Osteoblast (primary cell): ENCODE measurements at regions not wholly inside any gene's neighbourhood (a gene's known extent, or its start where the extent isn't known, plus 50 kb on each side); places are given as distances from the start of the nearest gene placed in this dataset.

Experiments used
- DNase-seq: peaks from one replicate; pipeline ENCODE4 v3.0.0; 2011; ENCODE audit warnings: low spot score, mixed read lengths; ENCODE audit not compliant: insufficient read length; ENCODE audit errors: missing footprints
- H2AFZ ChIP-seq: 2 replicates; pipeline ENCODE4 v1.6.0; 2011; ENCODE audit warnings: mild to moderate bottlenecking, low read length
- H3K27ac ChIP-seq: 2 replicates; pipeline ENCODE4 v1.5.1; 2011; ENCODE audit warnings: mild to moderate bottlenecking, low read depth, low read length, moderate library complexity
- H3K27me3 ChIP-seq: 2 replicates; pipeline ENCODE4 v1.6.0; 2012; ENCODE audit warnings: mild to moderate bottlenecking, control low read depth, inconsistent platforms, low read length, moderate library complexity; ENCODE audit not compliant: insufficient read depth
- H3K36me3 ChIP-seq: 2 replicates; pipeline ENCODE4 v1.5.1; 2011; ENCODE audit warnings: mild to moderate bottlenecking, low read length, control low read depth, moderate library complexity; ENCODE audit not compliant: insufficient read depth
- H3K4me1 ChIP-seq: 2 replicates; pipeline ENCODE4 v1.5.1; 2011; ENCODE audit warnings: mild to moderate bottlenecking, low read length, control low read depth, moderate library complexity; ENCODE audit not compliant: insufficient read depth
- H3K4me2 ChIP-seq: 2 replicates; pipeline ENCODE4 v1.6.0; 2011; ENCODE audit warnings: mild to moderate bottlenecking, low read length; ENCODE audit not compliant: insufficient read depth
- H3K4me3 ChIP-seq: fragments of 200-600 bp; sonication (generic); 3 replicates; pipeline ENCODE4 v1.5.1; 2012; ENCODE audit warnings: mild to moderate bottlenecking, low read length, inconsistent platforms; ENCODE audit not compliant: insufficient read depth
- H3K79me2 ChIP-seq: 2 replicates; pipeline ENCODE4 v1.6.0; 2012; ENCODE audit warnings: mild to moderate bottlenecking, low read length, control low read depth, inconsistent platforms; ENCODE audit not compliant: insufficient read depth
- H3K9me3 ChIP-seq: 2 replicates; pipeline ENCODE4 v1.5.1; 2011; ENCODE audit warnings: low read depth, low read length, control low read depth
- H4K20me1 ChIP-seq: 2 replicates; pipeline ENCODE4 v1.6.0; 2012; ENCODE audit warnings: mild to moderate bottlenecking, low read length, control low read depth; ENCODE audit not compliant: insufficient read depth
- CTCF ChIP-seq: IDR thresholded peaks from 2 replicates; pipeline ENCODE4 v1.5.1; 2011; ENCODE audit warnings: mild to moderate bottlenecking, low read depth, low read length, moderate library complexity; ENCODE audit errors: extremely low read depth

- no peak for TF ChIP-seq CTCF
- Histone ChIP-seq H2AFZ (no peak overlapping the region), H4K20me1 (no peaks in the 10 kb centered on the region), H3K36me3 (no peaks in the 10 kb centered on the region), H3K4me1 (no peaks in the 10 kb centered on the region), H3K27me3 (no peaks in the 10 kb centered on the region), H3K79me2 (no peaks in the 10 kb centered on the region), H3K4me3 (no peak overlapping the region), H3K27ac (no peak overlapping the region), H3K4me2 (no peak overlapping the region), H3K9me3 (no peaks in the 10 kb centered on the region)
- DNase-seq = no peak
Observed at GRCh38 chr6:122524056-122524455, 52.4 kb upstream of the SERINC1 start.

GRCh38 chr6:122530440-122531046 lies 58.9 kb upstream of the SERINC1 start:
- peak; percentile 34 for DNase-seq
- Histone ChIP-seq H3K4me2 (no peak overlapping the region), H2AFZ (no peak overlapping the region), H3K4me1 (no peaks in the 10 kb centered on the region), H3K36me3 (no peaks in the 10 kb centered on the region), H3K4me3 (no peak overlapping the region), H4K20me1 (no peaks in the 10 kb centered on the region), H3K9me3 (no peaks in the 10 kb centered on the region), H3K27me3 (no peaks in the 10 kb centered on the region), H3K27ac (no peak overlapping the region), H3K79me2 (no peaks in the 10 kb centered on the region)
- TF ChIP-seq CTCF = peak; percentile 86

DNA sequence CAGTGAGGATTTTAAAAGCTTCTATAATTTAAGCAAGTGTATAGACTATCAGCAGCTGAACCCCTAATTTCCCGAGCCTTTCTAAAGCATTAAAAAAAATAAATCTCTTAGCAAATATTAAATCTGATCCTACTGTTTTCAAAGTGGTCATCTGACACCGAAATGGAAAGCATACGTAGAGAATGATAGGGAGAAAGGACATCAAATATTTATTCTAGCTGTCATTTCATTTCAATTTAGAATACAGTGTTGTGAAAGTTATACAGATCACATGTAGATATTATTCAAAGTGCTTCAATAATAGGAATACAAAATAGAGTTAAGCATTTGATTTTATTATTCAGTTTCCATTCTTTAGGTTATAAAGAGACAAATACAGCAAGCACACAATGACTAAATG lies 61.9 kb upstream of the PKIB start:
- Histone ChIP-seq H3K4me3 (no peak overlapping the region), H3K27ac (no peak overlapping the region), H3K27me3 (no peaks in the 10 kb centered on the region), H3K79me2 (no peaks in the 10 kb centered on the region), H3K9me3 (no peaks in the 10 kb centered on the region), H2AFZ (no peak overlapping the region), H3K36me3 (no peaks in the 10 kb centered on the region), H3K4me2 (no peak overlapping the region), H4K20me1 (no peaks in the 10 kb centered on the region), H3K4me1 (no peaks in the 10 kb centered on the region)
- no peak for DNase-seq
- TF ChIP-seq CTCF = no peak

DNA sequence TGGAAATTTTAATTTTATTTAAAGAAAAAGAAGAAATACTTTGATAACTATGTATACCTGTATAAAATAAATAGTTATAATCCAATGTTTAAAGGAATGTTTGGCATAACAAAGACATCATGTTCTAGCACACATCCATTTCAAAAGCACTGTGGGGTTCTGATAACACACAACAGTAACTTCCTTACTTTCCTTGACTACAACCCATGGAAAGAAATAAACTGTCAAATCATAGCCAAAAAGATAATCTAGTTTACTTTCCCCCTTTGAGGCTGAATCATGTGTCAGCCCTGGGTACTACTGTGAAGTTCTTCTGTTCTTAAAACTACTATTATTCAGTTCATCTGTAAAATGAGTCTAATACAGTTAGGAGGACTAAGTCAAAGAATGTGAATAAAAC lies 61.4 kb upstream of the PKIB start:
- Histone ChIP-seq H3K27me3 (no peaks in the 10 kb centered on the region), H3K4me1 (no peaks in the 10 kb centered on the region), H3K9me3 (no peaks in the 10 kb centered on the region), H2AFZ (no peak overlapping the region), H3K4me3 (no peak overlapping the region), H3K79me2 (no peaks in the 10 kb centered on the region), H4K20me1 (no peaks in the 10 kb centered on the region), H3K4me2 (no peak overlapping the region), H3K36me3 (no peaks in the 10 kb centered on the region), H3K27ac (no peak overlapping the region)
- TF ChIP-seq CTCF = no peak
- no peak for DNase-seq
